Stimulated activated CD8-positive, alpha-beta memory T cell treated with anti-CD3 and anti-CD28 coated beads, Interleukin-12 subunit alpha, Interleukin-12 subunit beta, amount 100 ng/mL, for 4 hours (primary cell): ENCODE measurements at regions not wholly inside any gene's neighbourhood (a gene's known extent, or its start where the extent isn't known, plus 50 kb on each side); places are given as distances from the start of the nearest gene placed in this dataset.

Experiments used
- DNase-seq: peaks from one replicate; pipeline ENCODE4 v3.0.0-alpha.2; 2020; ENCODE audit warnings: low read depth

GRCh38 chr13:73394066-73394465 lies 335.3 kb downstream of the KLF5 start:
- no peak for DNase-seq

- DNase-seq, result no peak
These were observed 331.3 kb downstream of the KLF5 start for GRCh38 chr13:73390100-73390499.

GRCh38 chr13:73388586-73388985 lies 329.8 kb downstream of the KLF5 start:
- DNase-seq, result no peak

DNA sequence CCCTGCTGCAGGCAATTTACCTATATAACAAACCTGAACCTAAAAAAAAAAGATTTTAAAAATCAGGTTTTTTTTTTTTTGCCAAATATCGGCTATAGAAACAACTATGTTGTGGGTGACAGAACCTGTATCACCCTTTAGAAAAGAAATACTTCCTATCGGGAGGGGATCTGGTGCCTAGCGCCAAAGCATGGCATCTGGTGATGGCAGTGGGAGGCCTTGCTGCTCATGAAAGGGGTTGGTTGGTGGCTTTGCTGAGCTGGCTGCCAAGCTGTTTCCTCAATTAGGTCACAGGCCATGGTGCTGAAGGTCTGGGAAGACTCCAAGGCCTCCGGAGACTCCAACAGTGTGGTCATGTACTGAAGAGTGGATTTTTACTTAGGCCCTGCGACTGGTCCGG lies 328.5 kb downstream of the KLF5 start:
- no peak for DNase-seq

GRCh38 chr13:73385848-73386247 lies 327.0 kb downstream of the KLF5 start:
- DNase-seq, result no peak

DNA sequence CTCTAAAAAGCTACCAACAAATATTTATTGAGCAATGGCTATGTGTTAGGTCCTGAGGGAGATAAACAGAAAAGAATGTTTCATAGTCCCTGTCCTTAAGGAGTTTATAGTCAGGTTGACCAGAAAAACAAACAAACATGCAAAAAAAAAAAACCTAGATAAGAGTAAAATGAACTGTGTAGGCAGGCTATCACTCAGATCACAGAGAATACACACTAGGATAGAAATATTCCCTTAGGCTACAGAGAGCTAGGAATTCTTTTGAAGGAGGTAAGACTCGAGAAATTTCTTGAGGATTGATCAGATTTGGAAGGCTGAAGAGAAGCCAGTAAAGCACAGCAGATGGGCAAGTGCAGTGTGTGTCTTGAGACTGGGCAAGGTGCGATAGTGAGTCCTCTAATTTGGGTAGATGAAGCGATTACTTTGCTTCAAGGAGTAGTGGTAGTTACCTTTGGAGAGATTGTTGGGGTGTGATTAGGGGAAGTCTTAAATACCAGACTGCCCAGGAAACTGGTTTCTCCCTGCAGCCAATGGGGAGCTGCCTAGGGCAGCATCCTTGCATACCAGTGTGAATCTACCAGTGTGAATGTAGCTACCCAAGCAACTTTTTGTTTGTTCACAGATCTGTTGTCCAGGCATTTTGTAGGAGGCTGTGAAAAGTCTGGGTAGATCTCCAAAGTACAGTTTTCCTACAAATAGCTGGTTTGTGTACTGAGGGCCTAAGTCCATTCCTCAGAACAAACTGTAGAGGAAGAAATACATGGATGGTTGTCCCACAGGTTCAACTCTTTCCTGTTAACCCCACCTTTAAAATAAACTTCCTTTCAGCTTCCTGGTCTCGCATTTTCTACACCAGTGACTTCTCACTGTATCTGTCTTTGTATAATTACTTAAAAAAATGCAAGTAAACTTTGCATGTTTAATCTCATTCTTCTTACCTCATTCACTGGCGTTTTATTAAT lies 314.1 kb downstream of the KLF5 start:
- no peak for DNase-seq

GRCh38 chr13:73370066-73370465 lies 311.3 kb downstream of the KLF5 start:
- no peak for DNase-seq

GRCh38 chr13:73369095-73369494 lies 310.3 kb downstream of the KLF5 start:
- DNase-seq, result no peak

GRCh38 chr13:73368608-73369007 lies 309.8 kb downstream of the KLF5 start:
- no peak for DNase-seq

DNA sequence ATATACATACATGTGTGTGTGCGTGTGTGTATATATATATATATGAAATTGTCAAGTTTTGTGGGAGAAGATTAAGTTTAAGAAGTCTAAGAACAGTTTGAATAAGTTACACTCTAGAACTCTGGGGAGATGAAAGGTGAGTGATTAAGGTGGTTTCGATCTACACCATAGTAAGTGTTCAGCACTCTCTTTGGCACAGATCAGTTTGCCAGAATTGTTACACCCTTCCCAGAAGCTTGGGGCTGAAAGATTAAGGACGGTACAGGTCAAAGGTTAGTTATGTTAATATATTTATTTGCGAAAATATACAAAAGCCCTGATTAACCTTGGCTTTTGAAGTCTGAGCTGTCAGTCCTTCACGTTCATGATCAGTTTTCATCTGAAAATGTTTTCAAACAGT lies 309.1 kb downstream of the KLF5 start:
- DNase-seq, result no peak

GRCh38 chr13:73366241-73366640 lies 307.4 kb downstream of the KLF5 start:
- no peak for DNase-seq

DNA sequence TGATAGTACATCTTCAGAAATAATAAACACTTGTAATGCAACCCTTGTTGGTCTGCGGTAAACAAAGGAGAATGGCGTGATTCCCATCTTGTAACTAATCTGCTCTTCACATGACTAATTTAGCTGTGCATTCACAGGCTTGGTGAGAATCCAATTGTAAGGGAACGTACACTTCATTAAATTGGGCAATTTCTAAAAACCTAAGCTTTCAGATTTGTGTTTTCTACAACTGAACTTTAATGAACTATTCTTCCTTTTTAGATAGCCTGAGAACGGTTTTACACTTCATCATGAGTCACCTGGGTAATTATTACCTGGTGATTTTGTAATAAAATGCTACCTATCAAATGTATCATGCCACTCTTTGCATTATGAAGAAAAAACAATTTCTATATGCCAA lies 306.9 kb downstream of the KLF5 start:
- DNase-seq, result no peak

DNA sequence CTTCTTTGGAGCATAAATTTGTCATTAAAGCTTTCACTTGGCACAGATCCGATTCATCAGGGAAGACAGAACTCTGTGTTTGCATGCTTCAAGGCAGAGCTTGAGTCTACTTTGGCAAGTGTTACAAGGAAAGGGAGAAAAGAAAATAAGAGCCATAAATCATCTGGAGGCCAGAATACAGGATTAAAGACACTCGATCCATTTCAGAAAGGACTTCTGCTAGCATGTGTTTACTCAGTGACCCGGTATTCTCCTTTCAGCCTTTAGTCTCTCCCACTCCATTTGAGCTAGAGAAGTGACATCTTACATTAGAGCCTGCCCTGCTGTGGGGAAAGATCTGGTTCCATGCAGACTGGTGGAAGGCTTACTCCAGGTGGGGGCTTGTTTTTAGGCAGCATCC lies 306.4 kb downstream of the KLF5 start:
- no peak for DNase-seq

DNA sequence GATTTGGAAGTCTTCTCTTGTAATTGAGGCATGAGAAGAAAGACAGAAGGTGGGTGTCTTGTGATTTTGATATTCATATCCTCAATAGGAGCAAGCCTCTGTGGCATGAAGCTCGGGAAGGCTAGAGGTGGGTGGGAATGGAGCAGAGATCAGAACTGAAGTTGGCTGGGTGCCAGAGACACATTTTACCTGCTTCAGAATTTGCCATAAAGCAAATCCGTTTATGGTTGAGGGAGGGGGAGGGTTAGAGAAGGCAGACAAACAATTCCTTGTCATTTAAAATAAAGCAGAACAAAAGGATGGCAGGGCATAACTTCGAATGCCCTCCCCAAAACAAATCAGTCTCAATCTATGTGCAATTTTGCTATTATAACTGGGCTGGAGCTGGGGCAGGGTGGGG lies 305.9 kb downstream of the KLF5 start:
- no peak for DNase-seq

- DNase-seq, result no peak
These were observed 299.8 kb downstream of the KLF5 start for GRCh38 chr13:73358606-73359095.

- no peak for DNase-seq
These were observed 296.3 kb downstream of the KLF5 start for GRCh38 chr13:73355134-73355533.

- DNase-seq, result no peak
These were observed 292.9 kb downstream of the KLF5 start for GRCh38 chr13:73351730-73352129.

- DNase-seq, result no peak
These were observed 282.9 kb downstream of the KLF5 start for GRCh38 chr13:73341748-73342147.

DNA sequence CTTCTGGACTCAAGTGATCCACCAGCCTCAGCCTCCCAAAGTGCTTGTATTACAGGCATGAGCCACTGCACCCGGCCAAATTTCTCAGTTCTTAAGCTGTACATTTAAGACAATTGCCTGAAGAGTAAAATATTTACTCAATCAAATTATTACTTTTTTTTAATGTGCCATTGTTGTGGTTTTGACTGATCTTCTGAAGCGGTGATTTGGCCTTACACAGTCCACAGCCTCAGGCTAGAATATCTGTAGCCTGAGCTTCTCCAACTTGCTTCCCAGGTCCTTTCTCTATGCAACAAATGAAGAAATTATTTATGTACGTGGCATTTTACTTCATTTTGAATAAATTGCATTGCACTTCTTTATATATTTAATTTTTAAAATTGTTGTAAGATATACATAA lies 281.3 kb downstream of the KLF5 start:
- DNase-seq, result no peak

GRCh38 chr13:73339086-73339485 lies 280.3 kb downstream of the KLF5 start:
- DNase-seq, result no peak

GRCh38 chr13:73338389-73338788 lies 279.6 kb downstream of the KLF5 start:
- DNase-seq, result no peak

- DNase-seq, result no peak
These were observed 278.7 kb downstream of the KLF5 start for GRCh38 chr13:73337532-73337931.

- no peak for DNase-seq
These were observed 278.0 kb downstream of the KLF5 start for GRCh38 chr13:73336773-73337172.

GRCh38 chr13:73335944-73336343 lies 277.1 kb downstream of the KLF5 start:
- no peak for DNase-seq
